Smooth muscle cell (in vitro differentiated cells): ENCODE measurements at regions not wholly inside any gene's neighbourhood (a gene's known extent, or its start where the extent isn't known, plus 50 kb on each side); places are given as distances from the start of the nearest gene placed in this dataset.

Experiments
- DNase-seq: peaks from one replicate; lab custom pipeline; 2025; ENCODE audit not compliant: unreplicated experiment; lab: John Stamatoyannopoulos, UW
- H2AFZ ChIP-seq: fragments of 200-600 bp; sonication (generic); 2 replicates; pipeline ENCODE4 v1.6.0; 2016; ENCODE audit warnings: antibody characterized with exemption, low read depth, mild to moderate bottlenecking
- H3F3A ChIP-seq: fragments of 200-600 bp; sonication (generic); 2 replicates; pipeline ENCODE4 v1.6.0; 2017; ENCODE audit warnings: antibody characterized with exemption, low read depth
- H3K27ac ChIP-seq: fragments of 200-600 bp; sonication (generic); 2 replicates; pipeline ENCODE4 v1.5.1; 2016; ENCODE audit warnings: low read depth, mild to moderate bottlenecking
- H3K27me3 ChIP-seq: fragments of 200-600 bp; sonication (generic); 2 replicates; pipeline ENCODE4 v1.6.1; 2016; ENCODE audit warnings: low read depth, mild to moderate bottlenecking
- H3K36me3 ChIP-seq: fragments of 200-600 bp; sonication (generic); 2 replicates; pipeline ENCODE4 v1.5.1; 2016; ENCODE audit warnings: low read depth
- H3K4me1 ChIP-seq: fragments of 200-600 bp; sonication (generic); 2 replicates; pipeline ENCODE4 v1.5.1; 2016; ENCODE audit warnings: low read depth
- H3K4me2 ChIP-seq: fragments of 200-600 bp; sonication (generic); 2 replicates; pipeline ENCODE4 v1.6.0; 2016; ENCODE audit warnings: mild to moderate bottlenecking
- H3K4me3 ChIP-seq: fragments of 200-600 bp; sonication (generic); 2 replicates; pipeline ENCODE4 v1.5.1; 2016; ENCODE audit warnings: mild to moderate bottlenecking
- H3K79me2 ChIP-seq: fragments of 200-600 bp; sonication (generic); 2 replicates; pipeline ENCODE4 v1.6.0; 2016; ENCODE audit warnings: low read depth, mild to moderate bottlenecking
- H3K9ac ChIP-seq: fragments of 200-600 bp; sonication (generic); 2 replicates; pipeline ENCODE4 v1.6.0; 2016; ENCODE audit warnings: low read depth
- H3K9me3 ChIP-seq: fragments of 200-600 bp; sonication (generic); replicated peaks from 2 replicates; pipeline ENCODE4 v1.5.1; 2016; ENCODE audit warnings: low read depth
- H4K20me1 ChIP-seq: fragments of 200-600 bp; sonication (generic); 2 replicates; pipeline ENCODE4 v1.6.0; 2016; ENCODE audit warnings: low read depth
- CTCF ChIP-seq: fragments of 200-600 bp; sonication (generic); IDR thresholded peaks from 2 replicates; pipeline ENCODE4 v1.5.1; 2017; ENCODE audit warnings: borderline replicate concordance, mild to moderate bottlenecking, antibody characterized with exemption; ENCODE audit not compliant: insufficient read depth, poor library complexity, severe bottlenecking
- WGBS: methylation state at CpG from one replicate; pipeline ENCODE4 v1.1.7; 2016; ENCODE audit warnings: low lambda C conversion rate; 5-methylcytosine and 5-hydroxymethylcytosine counted together

- Histone ChIP-seq H3K9me3 (no peaks in the 10 kb centered on the region), H3K27ac (no peak overlapping the region), H3K4me1 (no peaks in the 10 kb centered on the region), H3K27me3 (no peaks in the 10 kb centered on the region), H3F3A (no peaks in the 10 kb centered on the region), H4K20me1 (no peaks in the 10 kb centered on the region), H3K79me2 (no peaks in the 10 kb centered on the region), H3K4me3 (no peak overlapping the region), H3K4me2 (no peak overlapping the region), H2AFZ (no peak overlapping the region), H3K9ac (no peak overlapping the region), H3K36me3 (no peaks in the 10 kb centered on the region)
- no peak for TF ChIP-seq CTCF
- WGBS: 88% methylated on average over 5 of the region's 5 CpGs
- no peak for DNase-seq
Measured at GRCh38 chr14:65249471-65250161, 147.3 kb upstream of the MAX start.

GRCh38 chr14:65250162-65250495, 147.8 kb upstream of the MAX start:
- Histone ChIP-seq H3F3A (no peaks in the 10 kb centered on the region), H3K27me3 (no peaks in the 10 kb centered on the region), H3K79me2 (no peaks in the 10 kb centered on the region), H2AFZ (no peak overlapping the region), H4K20me1 (no peaks in the 10 kb centered on the region), H3K9ac (no peak overlapping the region), H3K9me3 (no peaks in the 10 kb centered on the region), H3K36me3 (no peaks in the 10 kb centered on the region), H3K27ac (no peak overlapping the region), H3K4me3 (no peak overlapping the region), H3K4me1 (peaks cover 3% of the 10 kb centered on the region), H3K4me2 (no peak overlapping the region)
- DNase-seq: no peak
- WGBS: 97% methylated on average over 2 of the region's 2 CpGs
- no peak for TF ChIP-seq CTCF

GRCh38 chr14:65251213-65251612, 148.9 kb upstream of the MAX start:
- no peak overlapping the region for H3K27ac ChIP-seq
- no peaks in the 10 kb centered on the region for H3K9me3 ChIP-seq
- H3K79me2 ChIP-seq: no peaks in the 10 kb centered on the region
- peaks cover 12% of the 10 kb centered on the region for H3K4me1 ChIP-seq
- TF ChIP-seq CTCF: no peak
- no peak overlapping the region for H3K9ac ChIP-seq
- WGBS: 82% methylated on average over 1 of the region's 1 CpG
- H2AFZ ChIP-seq: no peak overlapping the region
- DNase-seq: no peak
- H3K4me2 ChIP-seq: no peak overlapping the region
- H3K27me3 ChIP-seq: no peaks in the 10 kb centered on the region
- H3F3A ChIP-seq: no peaks in the 10 kb centered on the region
- no peaks in the 10 kb centered on the region for H4K20me1 ChIP-seq
- H3K36me3 ChIP-seq: no peaks in the 10 kb centered on the region
- H3K4me3 ChIP-seq: no peak overlapping the region
